HepG2 (cell line): ENCODE measurements at regions not wholly inside any gene's neighbourhood (a gene's known extent, or its start where the extent isn't known, plus 50 kb on each side); places are given as distances from the start of the nearest gene placed in this dataset.

Experiments used
- ATAC-seq: fragments of 200-7000 bp; cut with Tn5 transposase; 3 replicates; pipeline ENCODE4 v1.9.1; 2020; ENCODE audit warnings: mild to moderate bottlenecking, moderate library complexity
- BruUV-seq: library from RNA; stranded (reverse); fragments of 400-500 nt; replicated peaks from 2 replicates; lab custom pipeline; 2021; lab: Mats Ljungman, UMichigan
- CTCF ChIA-PET: fragments of 300-600 bp; formaldehyde crosslinking; extraction: SDS; loops from one replicate; lab custom pipeline; 2021; ENCODE audit warnings: low total read pairs, inconsistent platforms, low intra/inter-chr PET ratio; lab: Yijun Ruan, JAX
- POLR2A ChIA-PET: fragments of 350-600 bp; sonication (Branson Sonifier 250); formaldehyde crosslinking; loops from one replicate; lab custom pipeline; 2020; ENCODE audit warnings: antibody characterized with exemption, inconsistent platforms; lab: Yijun Ruan, JAX
- DNase-seq: peaks from one replicate; pipeline ENCODE4 v3.0.0-alpha.2; 2015; ENCODE audit warnings: low spot score
- FAIRE-seq: peaks from 3 replicates; lab custom pipeline; 2011; peaks lifted over from hg19 to GRCh38; lab: Jason Lieb, UNC
- H2AFZ ChIP-seq: one replicate; pipeline ENCODE4 v1.6.1; 2011; ENCODE audit warnings: low read length, inconsistent platforms
- H3K27ac ChIP-seq: fragments of 300-600 bp; 3 replicates; pipeline ENCODE4 v1.8.0; 2011; ENCODE audit warnings: mixed run types, mild to moderate bottlenecking, mixed read lengths, low read length, inconsistent platforms; ENCODE audit not compliant: insufficient read depth; ENCODE audit errors: extremely low read length
- H3K27me3 ChIP-seq, 2 experiments: fragments of 200-600 bp in 1 of 2; 2 replicates in 1 of 2; 3 replicates in 1 of 2; pipeline versions ENCODE4 v1.6.0 to v1.8.0; 2011; ENCODE audit warnings: low read length in 2 of 2, mild to moderate bottlenecking in 2 of 2, moderate library complexity in 2 of 2, inconsistent platforms in 1 of 2; ENCODE audit not compliant: insufficient read depth in 2 of 2, control insufficient read depth in 1 of 2
- H3K36me3 ChIP-seq, 2 experiments: fragments of 200-600 bp in 1 of 2; replicated peaks in 1 of 2; 2 replicates in 1 of 2; 3 replicates in 1 of 2; pipeline versions ENCODE4 v1.5.1 to v1.8.0; 2011; ENCODE audit warnings: low read length in 2 of 2, inconsistent platforms in 1 of 2; ENCODE audit not compliant: insufficient read depth in 2 of 2, control insufficient read depth in 1 of 2
- H3K4me1 ChIP-seq: 2 replicates; pipeline ENCODE4 v1.5.1; 2012; ENCODE audit warnings: low read length, inconsistent platforms; ENCODE audit not compliant: insufficient read depth
- H3K4me2 ChIP-seq: 2 replicates; pipeline ENCODE4 v1.6.0; 2011; ENCODE audit warnings: low read depth, low read length, inconsistent platforms
- H3K4me3 ChIP-seq, 3 experiments: fragments of 200-600 bp in 1 of 3; sonication (generic), shearing (Covaris generic) in 1 of 3; replicated peaks in 1 of 3; 2 replicates each; pipeline ENCODE4 v1.5.1; 2011 to 2016; ENCODE audit warnings: low read length in 3 of 3, inconsistent platforms in 2 of 3, low read depth in 2 of 3, mild to moderate bottlenecking in 2 of 3, control low read depth in 1 of 3, mixed read lengths in 1 of 3; ENCODE audit not compliant: insufficient read depth in 1 of 3
- H3K79me2 ChIP-seq: one replicate; pipeline ENCODE4 v1.6.1; 2011; ENCODE audit warnings: low read length, inconsistent platforms; ENCODE audit not compliant: insufficient read depth
- H3K9ac ChIP-seq: 2 replicates; pipeline ENCODE4 v1.6.0; 2011; ENCODE audit warnings: mild to moderate bottlenecking, low read depth, low read length, inconsistent platforms; ENCODE audit not compliant: insufficient read depth
- H3K9me3 ChIP-seq: 2 replicates; pipeline ENCODE4 v1.5.1; 2012; ENCODE audit warnings: mild to moderate bottlenecking, low read length
- H4K20me1 ChIP-seq: 2 replicates; pipeline ENCODE4 v1.6.0; 2011; ENCODE audit warnings: inconsistent platforms, mild to moderate bottlenecking, low read length, moderate library complexity; ENCODE audit not compliant: insufficient read depth
- CBX2 ChIP-seq, 2 experiments: fragments of 200-600 bp in 1 of 2; sonication (generic); formaldehyde crosslinking in 1 of 2; IDR thresholded peaks; 2 replicates each; pipeline versions ENCODE4 v1.7.0 to v1.8.1; 2018 to 2022; ENCODE audit warnings: low read depth in 2 of 2, low read length in 1 of 2, mild to moderate bottlenecking in 1 of 2, missing genetic modification reagents in 1 of 2
- DR1 ChIP-seq: sonication (generic); formaldehyde crosslinking; IDR thresholded peaks from 2 replicates; pipeline ENCODE4 v1.8.0; 2021; ENCODE audit warnings: mild to moderate bottlenecking, missing genetic modification reagents, inconsistent platforms
- GMEB1 ChIP-seq: sonication (generic); formaldehyde crosslinking; IDR thresholded peaks from 2 replicates; pipeline ENCODE4 v1.5.1; 2020; ENCODE audit warnings: missing genetic modification reagents, mild to moderate bottlenecking, borderline replicate concordance
- KAT7 ChIP-seq: IDR thresholded peaks from 2 replicates; pipeline ENCODE4 v1.6.1; 2018; ENCODE audit warnings: borderline replicate concordance, missing compliant biosample characterization
- MAF1 ChIP-seq: sonication (generic); formaldehyde crosslinking; IDR thresholded peaks from 2 replicates; pipeline ENCODE4 v1.5.0; 2020; ENCODE audit warnings: missing genetic modification reagents, borderline replicate concordance
- MNT ChIP-seq: fragments of 450-650 bp; IDR thresholded peaks from 2 replicates; pipeline ENCODE4 v1.6.1; 2016
- MXD4 ChIP-seq: IDR thresholded peaks from 2 replicates; pipeline ENCODE4 v1.6.1; 2016; ENCODE audit warnings: mild to moderate bottlenecking, missing biosample characterization, missing genetic modification reagents
- NR3C1 ChIP-seq: sonication (generic); formaldehyde crosslinking; IDR thresholded peaks from 2 replicates; pipeline ENCODE4 v1.4.0; 2020; ENCODE audit warnings: missing genetic modification reagents
- SP4 ChIP-seq: sonication (generic); formaldehyde crosslinking; IDR thresholded peaks from 2 replicates; pipeline ENCODE4 v1.8.1; 2023; ENCODE audit warnings: mild to moderate bottlenecking, missing genetic modification reagents
- ZNF318 ChIP-seq: sonication (generic); formaldehyde crosslinking; IDR thresholded peaks from 2 replicates; pipeline ENCODE4 v1.4.0; 2020; ENCODE audit warnings: mild to moderate bottlenecking, missing genetic modification reagents
- ZNF7 ChIP-seq: IDR thresholded peaks from 2 replicates; pipeline ENCODE4 v1.6.1; 2016; ENCODE audit warnings: missing biosample characterization, missing genetic modification reagents
- ZNF816 ChIP-seq: sonication (generic); formaldehyde crosslinking; IDR thresholded peaks from 2 replicates; pipeline ENCODE4 v1.8.0; 2022; ENCODE audit warnings: missing genetic modification reagents, mild to moderate bottlenecking, borderline replicate concordance
- WGBS: methylation state at CpG from one replicate; pipeline ENCODE4 v1.1.6; 2017; ENCODE audit warnings: low lambda C conversion rate; 5-methylcytosine and 5-hydroxymethylcytosine counted together
- in situ Hi-C: cut with HindIII; loops from 2 replicates; pipeline ENCODE4 v1.10.0; 2017; ENCODE audit warnings: low pct_unique_long_range_greater_than_20kb; ENCODE audit not compliant: extremely low pct_ligation_motif_present
- intact Hi-C: fragments of 100-400 bp; cut with micrococcal nuclease; formaldehyde crosslinking; loops from one replicate; pipeline ENCODE4 v1.10.0; 2022; ENCODE audit not compliant: unreplicated experiment

- TF ChIP-seq ZNF816 (CRISPR knock-in tag) (no peak), SP4 (CRISPR knock-in tag) (no peak)
These were observed 139.7 kb downstream of the WDR11 start (continued) for GRCh38 chr10:120990831-120991230.

- FAIRE-seq: no peak
- H3K27me3 ChIP-seq: peaks cover under 1 to 1% of the 10 kb centered on the region in 2 experiments; a peak in 1 of 5 replicates
- no peak for TF ChIP-seq KAT7 (CRISPR knock-in tag)
- no peak for TF ChIP-seq MXD4
- no peak for TF ChIP-seq MNT
- TF ChIP-seq GMEB1 (CRISPR knock-in tag): no peak
- no peak for TF ChIP-seq MAF1 (CRISPR knock-in tag)
- no peak for TF ChIP-seq ZNF7 (CRISPR knock-in tag)
- TF ChIP-seq NR3C1 (CRISPR knock-in tag): no peak
- no peak for TF ChIP-seq CBX2 (IDR thresholded peaks at IDR 0.05; ENCODE audit: low read depth, low read length)
- no peak for TF ChIP-seq CBX2 (CRISPR knock-in tag; IDR thresholded peaks at IDR 0.05; ENCODE audit: low read depth)
- TF ChIP-seq DR1 (CRISPR knock-in tag): no peak
- no peak for TF ChIP-seq ZNF318 (CRISPR knock-in tag)
These were observed 141.9 kb downstream of the WDR11 start for GRCh38 chr10:120993089-120993488.

More at GRCh38 chr10:120993089-120993488, 141.9 kb downstream of the WDR11 start:
- H4K20me1 ChIP-seq: no peaks in the 10 kb centered on the region
- no peak overlapping the region for H3K9ac ChIP-seq
- H3K27ac ChIP-seq: no peak overlapping the region
- no peak overlapping the region for H3K4me2 ChIP-seq
- ChIA-PET CTCF (no interaction called here), POLR2A (no interaction called here)
- in situ Hi-C loops: no loop called here
- intact Hi-C loops: no loop called here
- no peaks in the 10 kb centered on the region for H3K4me1 ChIP-seq
- no TSS peak for BruUV-seq
- WGBS: 22% methylated on average over 2 of the region's 2 CpGs
- H3K36me3 ChIP-seq: no peaks in the 10 kb centered on the region
- no peak for ATAC-seq
- peaks cover 10% of the 10 kb centered on the region; the same call in 1 of the 2 replicates for H3K9me3 ChIP-seq
- H3K79me2 ChIP-seq: no peaks in the 10 kb centered on the region
- no peak overlapping the region for H2AFZ ChIP-seq
- DNase-seq: no peak
- H3K4me3 ChIP-seq: no peak overlapping the region
